ENCODE measurements at regions not wholly inside any gene's neighbourhood (a gene's known extent, or its start where the extent isn't known, plus 50 kb on each side); places are given as distances from the start of the nearest gene placed in this dataset.

DNA sequence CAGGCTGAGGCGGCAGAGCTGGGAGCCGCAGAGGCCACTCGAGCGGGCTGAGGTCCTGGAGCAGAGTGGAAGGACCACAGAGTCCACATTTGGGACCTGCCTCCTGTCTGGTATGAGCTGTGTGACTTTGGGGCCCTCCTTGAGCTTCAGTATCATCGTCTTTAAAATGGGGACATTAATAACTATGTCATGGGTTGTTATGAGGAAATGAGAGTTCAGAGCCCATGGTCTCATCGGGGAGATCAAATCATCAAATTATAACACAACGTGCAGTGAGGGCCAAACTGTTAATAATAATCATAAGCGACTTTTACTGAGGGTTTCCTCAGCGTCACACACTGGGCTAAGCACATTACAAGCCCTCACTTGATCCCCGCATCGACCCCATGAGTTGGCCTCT, 49.9 kb upstream of the CCDC167 start:
- TF ChIP-seq POLR2A (IDR thresholded peaks at IDR 0.05), result no peak
- TF ChIP-seq, protein P1, sequence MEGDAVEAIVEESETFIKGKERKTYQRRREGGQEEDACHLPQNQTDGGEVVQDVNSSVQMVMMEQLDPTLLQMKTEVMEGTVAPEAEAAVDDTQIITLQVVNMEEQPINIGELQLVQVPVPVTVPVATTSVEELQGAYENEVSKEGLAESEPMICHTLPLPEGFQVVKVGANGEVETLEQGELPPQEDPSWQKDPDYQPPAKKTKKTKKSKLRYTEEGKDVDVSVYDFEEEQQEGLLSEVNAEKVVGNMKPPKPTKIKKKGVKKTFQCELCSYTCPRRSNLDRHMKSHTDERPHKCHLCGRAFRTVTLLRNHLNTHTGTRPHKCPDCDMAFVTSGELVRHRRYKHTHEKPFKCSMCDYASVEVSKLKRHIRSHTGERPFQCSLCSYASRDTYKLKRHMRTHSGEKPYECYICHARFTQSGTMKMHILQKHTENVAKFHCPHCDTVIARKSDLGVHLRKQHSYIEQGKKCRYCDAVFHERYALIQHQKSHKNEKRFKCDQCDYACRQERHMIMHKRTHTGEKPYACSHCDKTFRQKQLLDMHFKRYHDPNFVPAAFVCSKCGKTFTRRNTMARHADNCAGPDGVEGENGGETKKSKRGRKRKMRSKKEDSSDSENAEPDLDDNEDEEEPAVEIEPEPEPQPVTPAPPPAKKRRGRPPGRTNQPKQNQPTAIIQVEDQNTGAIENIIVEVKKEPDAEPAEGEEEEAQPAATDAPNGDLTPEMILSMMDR (IDR thresholded peaks at IDR 0.05), result no peak
